HS-5 (cell line): ENCODE measurements at regions not wholly inside any gene's neighbourhood (a gene's known extent, or its start where the extent isn't known, plus 50 kb on each side); places are given as distances from the start of the nearest gene placed in this dataset.

Experiments used
- DNase-seq: peaks from one replicate; pipeline ENCODE4 v3.0.0-alpha.2; 2012; ENCODE audit warnings: low read depth

DNA sequence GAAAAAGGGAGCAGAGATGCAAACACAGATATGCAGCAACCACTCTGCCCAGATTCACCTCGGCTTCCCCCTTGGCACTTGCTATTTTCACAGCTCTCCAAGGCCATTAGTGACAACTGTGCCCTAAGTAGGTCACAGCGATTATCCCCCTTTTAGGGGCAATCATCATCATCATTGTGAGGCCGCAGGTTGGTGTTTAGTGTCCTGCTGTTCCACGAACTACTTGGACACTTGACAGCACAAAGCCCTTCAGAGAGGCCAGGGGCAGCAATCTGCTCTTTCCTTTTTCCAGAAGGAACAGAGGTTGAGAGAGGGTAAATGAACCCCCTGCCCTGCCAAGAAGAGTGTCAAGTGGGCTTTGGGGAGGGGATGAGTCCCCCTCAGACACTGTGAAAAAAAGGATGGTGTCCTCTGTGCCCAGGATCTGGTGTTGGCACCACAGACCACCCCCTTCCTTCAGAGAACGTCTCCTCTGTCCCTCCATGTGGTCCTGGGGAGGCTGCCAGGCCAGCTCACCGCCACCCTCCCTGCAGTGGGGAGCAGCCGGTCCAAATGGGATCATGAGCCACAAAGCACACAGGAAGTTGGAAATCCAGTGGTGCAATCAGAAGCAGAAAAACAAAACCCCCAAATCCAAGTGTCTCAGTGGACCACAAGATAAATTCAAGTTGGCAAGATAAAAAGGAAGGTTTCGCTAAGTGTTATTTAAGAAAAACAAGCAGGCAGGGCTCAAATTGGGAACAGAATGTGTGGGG lies 78.4 kb upstream of the MED9 start:
- no peak for DNase-seq

DNA sequence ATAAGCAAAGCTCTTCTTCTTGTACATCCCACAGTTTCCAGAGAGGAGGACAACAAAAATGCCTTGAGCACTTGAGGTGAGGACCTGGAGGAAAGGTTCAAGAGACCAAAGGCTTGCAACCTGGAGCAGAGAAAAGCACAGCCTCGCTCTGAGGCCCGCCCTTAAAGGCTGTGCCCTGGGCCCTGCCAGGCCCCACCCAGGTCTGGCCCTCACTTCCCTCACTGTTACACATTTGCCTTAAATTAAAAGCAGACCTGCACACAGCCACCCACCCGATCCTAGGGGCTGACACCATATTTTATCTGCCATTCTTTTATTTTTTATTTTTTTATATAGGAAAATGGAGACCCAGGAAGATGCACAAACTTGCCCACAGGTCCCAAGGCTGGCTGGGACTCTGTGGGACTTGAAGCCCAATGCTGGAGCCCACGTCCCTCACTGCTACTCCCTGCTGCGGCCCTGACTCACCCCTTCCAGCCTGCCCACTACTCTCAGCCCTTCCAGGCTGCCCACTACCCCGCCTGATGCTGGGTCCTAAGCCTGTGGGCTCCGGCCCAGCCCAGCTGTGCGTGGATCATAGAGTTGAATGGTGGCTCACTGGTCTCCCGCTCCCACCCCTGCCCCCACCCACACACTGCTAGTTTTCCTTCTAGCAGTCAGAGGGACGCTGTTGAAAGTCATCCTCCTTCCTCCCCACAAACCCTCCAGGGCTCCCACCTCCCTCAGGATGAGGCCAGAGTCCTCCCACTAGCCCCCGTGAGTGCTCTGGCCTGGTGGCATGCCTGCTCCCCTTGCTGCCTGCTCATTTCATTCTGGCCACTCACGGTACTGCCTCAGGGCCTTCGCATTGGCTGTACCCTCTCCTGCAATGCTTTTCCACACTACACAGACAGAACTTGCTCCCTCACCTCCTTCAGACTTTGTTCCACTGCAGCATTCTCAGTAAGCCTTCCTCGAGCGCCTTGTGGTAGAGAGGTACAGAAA lies 77.6 kb upstream of the MED9 start:
- DNase-seq: no peak

DNA sequence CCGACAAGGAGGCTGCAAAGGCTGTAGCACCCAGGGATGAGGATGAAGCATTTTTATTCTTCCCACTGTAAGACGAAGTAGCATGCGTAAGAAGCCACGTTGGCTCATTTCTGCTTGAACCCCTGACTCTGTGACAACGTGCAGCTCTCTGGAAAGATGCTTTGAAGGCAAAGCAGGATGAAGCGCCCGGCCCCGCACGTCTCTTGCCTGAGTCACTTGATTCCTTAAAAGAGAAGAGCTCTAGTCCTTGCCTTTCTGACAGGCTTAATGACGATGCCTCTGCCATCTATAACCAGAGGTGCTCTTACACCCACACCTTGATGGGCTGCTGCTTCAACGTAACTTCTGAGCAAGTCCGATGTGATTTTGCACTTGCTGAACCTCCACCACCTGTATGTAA lies 76.7 kb upstream of the MED9 start:
- DNase-seq: no peak

DNA sequence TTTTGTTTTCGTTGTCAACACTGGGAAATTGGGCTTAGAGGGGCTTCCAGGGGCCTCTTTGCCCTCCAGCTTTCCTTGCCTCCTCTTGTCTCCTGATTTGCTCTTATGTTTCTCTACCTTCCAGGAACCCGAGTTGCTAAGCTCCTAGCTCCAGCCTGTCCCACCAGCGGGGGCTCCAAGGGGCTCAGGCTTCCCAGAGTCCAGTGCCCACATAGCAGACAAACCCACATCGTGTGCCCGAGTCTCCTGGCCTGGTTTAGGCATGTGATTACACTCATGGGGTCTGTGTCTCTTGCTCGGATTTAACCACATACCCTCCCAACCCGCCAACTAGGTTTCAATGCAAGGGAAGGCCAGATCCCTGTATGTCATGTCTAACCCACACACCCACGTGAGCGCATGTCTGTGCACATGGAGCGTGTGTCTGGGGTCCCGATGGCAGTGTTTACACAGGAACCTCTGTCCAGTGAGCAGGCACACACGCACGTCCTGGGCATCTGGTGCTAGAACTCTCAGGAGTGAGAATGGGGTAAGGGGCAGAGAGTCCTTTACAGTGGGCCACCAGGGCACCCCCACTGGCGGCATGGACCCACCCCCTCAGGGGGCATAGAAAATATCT lies 76.1 kb upstream of the MED9 start:
- no peak for DNase-seq

DNA sequence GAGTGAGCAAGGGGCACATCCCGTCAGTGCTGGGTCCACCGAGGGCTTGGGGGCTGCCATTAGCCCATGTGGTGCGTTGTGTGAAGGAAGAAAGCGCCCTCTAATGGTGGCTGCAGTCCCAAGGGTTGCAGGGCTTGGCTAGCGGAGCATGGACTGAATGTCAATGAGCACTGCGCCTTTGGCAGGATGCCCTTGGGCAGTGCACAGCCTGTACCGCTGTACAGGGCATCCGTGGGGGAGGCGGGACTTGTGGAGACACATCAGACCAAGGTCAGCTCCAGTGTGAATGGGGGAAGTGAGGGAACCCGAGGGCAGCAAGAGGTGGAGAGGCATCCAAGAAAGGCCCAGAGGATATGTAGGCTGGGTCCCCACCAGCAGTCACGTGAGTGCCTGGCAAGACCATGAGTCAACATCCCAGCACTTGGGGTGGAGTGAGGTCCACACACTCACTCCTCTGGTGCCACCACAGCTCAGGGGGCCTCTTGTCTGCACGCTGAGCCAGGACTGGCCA lies 75.5 kb upstream of the MED9 start:
- no peak for DNase-seq

DNA sequence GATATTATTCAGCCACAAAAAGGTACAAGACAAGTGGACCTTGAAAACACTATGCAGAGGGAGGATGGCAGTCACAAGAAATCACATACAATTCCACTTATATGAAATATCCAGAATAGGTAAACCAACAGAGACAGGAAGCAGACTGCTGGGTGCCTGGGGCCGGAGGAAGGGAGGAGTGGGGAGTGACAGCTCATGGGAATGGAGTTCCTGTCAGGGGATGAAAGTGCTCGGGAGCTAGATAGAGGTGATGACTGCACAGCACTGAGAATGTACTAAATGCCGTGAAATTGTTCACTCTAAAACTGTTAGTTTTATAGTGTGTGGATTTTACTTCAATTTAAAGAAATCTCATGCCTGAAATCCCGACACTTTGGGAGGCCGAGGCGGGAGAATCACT lies 74.2 kb upstream of the MED9 start:
- no peak for DNase-seq

DNA sequence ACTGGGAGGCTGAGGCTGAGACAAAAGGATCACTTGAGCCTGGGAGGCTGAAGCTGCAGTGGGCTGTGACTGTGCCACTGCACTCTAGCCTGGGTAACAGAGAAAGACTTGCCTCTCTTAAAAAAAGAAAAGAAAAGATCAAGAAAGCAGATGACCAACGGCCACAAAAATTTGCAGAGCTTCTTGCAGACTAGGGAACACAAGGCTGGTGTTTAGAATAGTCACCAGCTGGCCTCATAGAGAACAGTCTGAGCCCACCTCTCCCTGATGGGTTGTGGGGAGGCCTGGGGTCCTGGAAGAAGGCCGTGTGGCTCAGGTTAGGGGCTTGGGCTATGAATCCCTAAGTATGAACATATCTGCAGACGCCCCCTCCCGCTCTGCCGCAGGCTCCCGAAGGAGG lies 73.7 kb upstream of the MED9 start:
- no peak for DNase-seq

DNA sequence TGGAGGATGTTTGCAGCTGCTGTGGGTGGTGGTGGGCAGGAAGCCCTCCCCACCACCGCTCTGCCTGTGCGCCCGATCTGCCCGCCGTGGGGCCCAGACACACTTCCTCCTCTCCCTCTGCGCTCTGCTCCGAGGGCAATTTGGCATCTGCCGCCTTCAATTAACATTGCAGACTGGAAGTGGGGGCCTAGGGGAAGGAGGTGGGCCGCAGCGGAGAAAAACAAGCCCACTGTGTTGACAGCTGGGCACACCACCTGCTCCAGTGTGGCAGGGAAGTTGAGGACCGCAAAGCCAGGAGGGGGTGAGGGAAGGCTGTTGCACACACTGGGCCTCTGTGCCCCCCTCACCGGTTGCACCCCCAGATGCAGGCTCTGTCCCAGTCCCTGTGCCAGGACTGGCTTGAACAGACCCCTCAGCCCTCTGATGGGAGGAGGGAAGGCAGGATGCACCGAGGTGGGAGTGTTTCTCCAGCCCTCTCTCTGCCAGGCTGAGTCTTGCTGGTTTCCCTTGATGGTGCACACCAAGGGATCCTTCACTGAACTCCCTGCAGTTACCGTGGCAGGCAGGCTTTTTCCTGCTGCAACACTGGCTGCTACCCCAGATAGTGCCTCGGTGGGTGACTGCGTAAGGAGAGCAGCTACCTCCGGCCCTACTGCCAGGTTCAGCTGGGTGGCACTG lies 72.8 kb upstream of the MED9 start:
- no peak for DNase-seq

DNA sequence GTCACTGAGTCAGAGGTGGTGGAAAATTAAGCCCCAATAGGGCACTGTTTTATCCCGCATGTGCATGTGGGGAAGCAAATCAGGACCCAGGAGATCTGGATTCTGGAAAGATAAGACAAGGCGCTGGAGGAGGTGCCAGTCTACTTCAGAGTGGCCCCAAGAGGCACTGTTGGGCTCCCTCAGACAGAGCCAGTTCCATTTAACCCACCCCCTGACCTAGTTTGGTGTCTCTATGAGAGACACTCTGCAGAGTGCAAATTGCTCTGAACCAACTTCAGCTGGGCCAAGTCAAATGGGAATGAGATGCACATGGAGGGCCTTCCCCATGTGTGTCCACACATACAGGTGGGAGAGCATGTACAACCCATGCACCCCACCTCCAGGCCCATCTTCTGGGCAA lies 71.1 kb upstream of the MED9 start:
- DNase-seq: no peak

DNA sequence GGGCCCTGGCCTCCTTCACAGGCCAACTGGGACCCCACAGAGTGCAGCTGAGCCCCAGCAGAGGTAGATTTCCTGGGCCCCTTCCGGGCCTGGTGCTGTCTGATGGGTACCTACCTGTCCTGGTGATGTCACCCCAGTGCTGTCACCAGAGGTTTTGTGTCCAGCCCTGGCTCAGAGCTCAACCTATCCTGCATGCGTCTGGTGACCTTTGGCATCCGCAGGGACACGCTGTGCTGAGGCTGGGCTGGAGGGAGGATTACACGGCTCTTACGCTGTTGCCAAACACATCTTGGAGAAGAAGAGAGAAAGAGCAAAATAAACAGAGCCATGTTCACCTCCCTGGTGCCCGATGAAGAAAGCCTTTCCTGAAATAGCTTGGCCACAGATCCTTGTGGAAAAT lies 70.6 kb upstream of the MED9 start:
- no peak for DNase-seq

DNA sequence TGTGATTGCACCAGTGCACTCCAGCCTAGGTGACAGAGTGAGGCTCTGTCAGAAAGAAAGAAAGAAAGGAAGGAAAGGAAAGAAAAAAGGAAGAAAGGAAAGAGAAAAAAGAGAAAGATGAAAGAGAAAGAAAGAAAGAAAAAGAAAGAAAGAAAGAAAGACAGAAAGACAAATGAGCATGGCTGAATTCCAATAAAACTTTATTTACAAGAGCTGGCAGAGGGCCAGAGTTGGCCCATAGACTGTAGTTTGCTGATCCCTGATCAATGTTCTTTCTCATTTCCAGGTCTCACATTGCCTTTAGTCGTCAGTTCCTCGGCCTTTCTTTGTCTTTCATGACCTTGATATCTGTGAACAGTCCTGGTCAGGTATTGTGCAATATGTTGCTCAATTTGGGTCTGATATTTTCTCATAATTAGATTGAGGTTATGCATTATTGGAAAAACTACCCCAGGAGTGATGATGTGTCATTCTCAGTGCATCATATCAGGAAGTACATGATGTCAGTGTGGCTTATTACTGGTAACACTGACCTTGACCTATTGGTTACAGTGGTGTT lies 68.5 kb upstream of the MED9 start:
- DNase-seq: peak; percentile 72

DNA sequence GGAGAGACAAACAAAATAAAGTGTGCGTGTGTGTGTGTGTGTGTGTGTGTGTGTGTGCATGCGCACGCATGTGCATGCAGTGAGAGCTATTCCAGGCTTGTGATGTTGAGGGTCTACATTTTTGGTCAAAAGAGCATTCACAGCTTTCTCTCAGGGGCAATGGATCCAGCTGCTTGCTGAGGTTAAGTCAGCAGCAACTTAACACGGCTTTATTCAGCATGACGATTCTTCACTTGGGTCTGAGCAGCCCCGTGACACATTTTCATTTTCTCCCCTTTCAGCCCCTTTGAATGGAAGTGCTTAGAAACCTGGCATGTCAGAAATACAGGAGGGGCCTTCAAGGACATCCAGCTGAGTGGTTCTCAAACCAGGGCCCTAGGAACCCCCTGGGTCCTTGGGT lies 66.4 kb upstream of the MED9 start:
- no peak for DNase-seq

DNA sequence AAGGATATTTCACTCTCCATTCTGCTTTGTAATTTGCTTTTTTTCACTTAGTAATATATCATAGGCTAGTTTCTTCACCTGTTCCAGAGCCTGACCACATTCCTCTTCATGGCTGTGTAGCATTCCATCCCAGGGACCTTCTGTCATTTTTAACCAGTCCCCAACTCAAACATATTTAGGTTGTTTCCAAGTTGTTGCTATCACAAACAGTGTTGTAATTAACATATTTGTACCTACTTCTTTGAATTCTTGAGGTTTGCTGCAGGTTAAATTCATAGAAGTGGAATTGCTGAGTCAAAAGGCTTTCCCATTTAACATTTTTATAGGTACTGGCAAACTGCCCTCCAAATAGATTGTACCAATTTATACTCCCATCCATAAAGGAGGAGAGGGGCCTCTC lies 65.1 kb upstream of the MED9 start:
- DNase-seq: no peak

DNA sequence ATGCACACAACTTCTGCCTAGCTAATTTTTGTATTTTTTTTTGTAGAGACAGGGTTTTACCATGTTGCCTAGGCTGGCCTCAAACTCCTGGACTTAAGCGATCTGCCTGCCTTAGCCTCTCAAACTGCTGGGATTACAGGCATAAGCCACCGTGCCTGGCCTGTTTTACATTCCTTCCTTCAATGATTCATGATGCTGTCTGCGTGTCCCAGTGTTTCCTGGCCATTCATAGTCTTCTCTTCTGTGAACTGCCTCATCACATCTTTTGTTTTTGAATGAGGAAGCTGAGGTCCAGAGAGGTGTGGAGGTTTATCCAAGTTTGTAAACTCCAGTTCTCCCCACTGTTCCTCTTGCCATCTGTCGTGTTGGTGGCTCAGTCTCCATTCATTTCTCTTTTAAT lies 64.5 kb upstream of the MED9 start:
- DNase-seq: no peak

DNA sequence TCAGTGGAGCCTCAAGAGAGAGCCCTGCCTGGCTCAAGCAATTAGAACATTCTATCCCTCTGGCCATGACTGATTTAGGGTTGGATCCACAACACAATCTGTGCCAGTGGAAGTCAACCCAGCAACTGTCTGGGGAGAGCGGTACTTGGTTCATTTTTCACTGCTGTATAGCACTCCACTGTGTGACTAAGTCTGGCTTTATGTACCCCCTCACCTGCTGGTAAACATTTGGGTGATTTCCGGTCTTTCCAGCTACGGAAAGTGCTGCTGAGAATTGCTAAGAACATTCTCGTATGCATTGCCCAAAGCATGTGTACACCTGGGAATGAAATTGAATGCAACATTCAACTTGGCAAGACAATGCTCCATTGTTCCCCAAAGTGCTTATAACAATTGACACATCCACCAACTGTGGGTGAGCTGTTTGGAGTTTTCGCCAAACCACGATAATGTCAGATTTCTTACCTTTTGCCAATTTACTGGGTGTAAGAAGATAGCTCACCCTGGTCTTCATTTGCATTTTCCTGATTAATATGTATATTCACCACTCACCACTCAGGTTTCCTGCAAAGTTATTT lies 63.5 kb upstream of the MED9 start:
- DNase-seq: no peak

DNA sequence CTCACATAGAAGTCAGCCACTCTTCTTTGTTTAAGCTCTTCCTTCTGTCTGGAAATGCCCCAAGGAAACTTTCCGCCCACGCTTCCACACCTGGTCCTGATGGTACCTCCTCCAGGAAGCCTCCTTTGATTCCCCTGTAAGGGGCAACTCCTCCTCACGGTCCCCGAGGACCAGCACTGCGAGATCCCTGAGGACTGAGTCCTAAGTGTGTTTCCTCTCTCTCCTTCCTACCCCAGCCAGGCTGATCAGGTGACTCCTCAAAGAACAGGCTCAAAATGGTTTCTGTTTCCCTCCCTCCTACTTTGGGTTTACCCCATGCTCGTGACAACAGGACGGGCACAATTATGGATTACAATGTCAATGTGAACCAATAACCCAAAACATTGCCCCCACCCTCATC lies 63.0 kb upstream of the MED9 start:
- no peak for DNase-seq

DNA sequence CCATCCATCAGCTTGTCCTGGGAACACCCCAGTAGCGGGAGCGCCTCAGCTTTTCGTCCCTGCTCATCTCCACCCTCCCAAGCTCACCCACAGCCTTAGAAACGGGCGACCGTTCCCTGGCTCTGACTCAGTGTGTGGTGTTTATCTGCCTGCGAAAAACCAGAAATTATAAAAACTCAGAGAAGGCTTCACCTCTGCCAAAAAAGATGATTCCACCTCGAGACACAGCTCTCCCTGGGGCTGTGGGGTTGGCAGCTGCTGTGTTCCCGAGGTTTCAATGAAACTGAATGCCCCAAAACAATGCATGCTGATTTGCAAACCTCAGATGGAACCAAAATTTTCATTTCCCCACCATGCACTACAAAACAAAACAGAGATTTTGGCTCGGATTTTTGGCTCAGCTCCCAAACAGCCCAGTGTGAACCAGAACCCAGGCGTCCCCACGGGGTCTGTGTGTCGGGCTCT lies 62.4 kb upstream of the MED9 start:
- no peak for DNase-seq

DNA sequence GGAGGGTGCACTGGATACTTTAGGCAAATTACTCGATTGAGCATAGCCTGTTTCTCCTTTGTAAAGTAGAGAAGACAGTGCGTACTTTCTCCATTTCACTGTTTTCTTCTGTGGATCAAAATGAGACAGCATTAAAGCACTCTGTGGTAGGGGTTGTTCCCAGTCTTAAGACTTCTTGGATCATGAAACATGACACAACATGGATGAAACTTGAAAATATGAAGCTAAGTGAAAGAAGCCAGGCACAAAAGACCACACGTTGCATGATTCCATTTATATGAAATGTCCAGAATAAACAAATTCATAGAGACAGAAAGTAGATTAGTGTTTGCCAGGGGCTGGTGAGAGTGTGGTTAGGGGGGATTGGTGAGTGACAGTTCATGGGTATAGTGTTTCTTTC lies 61.8 kb upstream of the MED9 start:
- DNase-seq: no peak

DNA sequence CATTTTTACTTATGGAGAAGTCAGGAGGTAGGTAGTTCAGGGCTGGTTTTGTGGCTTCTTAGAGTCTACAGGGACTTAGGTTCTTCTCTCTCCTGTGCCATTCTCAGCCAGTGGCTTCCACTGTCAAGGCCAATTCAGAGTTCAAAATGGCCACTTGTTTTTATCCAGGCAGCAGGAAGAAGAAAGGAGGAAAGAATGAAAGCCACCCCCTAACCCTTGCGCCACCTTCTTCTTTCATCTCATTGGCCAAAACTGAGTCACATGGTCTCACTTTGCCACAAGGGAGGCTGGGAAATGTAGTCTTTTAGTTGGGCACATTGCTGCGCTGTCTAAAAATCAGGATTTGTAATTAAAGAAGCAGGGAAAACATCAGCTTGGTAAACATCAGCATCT lies 60.8 kb upstream of the MED9 start:
- DNase-seq: no peak

DNA sequence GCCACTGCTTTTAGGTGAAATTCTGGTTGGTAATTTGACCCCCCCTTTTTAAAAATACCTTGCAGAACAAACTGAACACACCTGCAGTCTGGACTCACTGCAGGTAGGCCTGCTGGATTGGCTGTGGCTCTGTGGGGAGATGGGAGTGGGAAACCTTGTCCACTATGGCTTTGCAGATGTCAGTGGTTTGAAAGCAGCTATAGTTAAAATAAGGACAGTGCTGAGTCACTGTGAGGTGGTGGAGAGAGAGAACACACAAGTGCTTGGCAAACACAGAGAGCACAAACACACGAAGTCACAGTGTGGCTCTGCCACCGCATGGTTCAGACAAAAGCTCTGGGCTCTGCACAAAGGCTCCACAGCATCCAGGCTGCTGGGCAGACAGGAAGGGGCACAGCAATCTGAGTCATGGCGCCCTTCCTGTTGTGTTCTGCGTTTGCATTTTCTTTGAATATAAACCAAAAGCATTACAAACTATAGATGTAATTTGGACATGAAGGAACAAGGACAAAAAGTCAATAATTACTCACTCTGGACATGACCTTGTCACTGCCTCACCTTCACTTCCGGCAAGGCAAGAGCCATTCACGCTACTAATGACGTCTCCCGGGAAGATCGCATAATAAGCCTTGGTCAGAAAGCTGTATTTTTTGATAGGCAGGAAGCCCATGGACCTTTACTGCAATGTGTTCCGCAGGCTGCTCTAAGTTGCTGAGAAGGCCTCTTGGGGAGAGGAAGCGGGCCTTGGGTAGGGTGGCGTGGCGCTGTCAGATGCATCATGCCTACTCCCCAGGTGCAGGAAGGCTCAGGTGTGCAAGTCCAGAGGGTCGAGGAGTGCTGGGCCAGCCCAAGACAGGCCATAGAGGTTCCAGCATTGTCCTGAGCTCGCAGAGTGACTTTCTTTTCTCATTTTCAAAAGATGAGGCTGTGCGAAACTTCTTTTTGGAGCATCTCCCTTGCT lies 60.1 kb upstream of the MED9 start:
- DNase-seq: no peak
